ENCODE measurements at regions not wholly inside any gene's neighbourhood (a gene's known extent, or its start where the extent isn't known, plus 50 kb on each side); places are given as distances from the start of the nearest gene placed in this dataset.

- Histone ChIP-seq H2AK5ac (ENCODE audit: low read length, severe bottlenecking) (no peak overlapping the region), H3K9me3 (ENCODE audit: control insufficient read depth, low read length) (peaks cover 16% of the 10 kb centered on the region), H2BK12ac (ENCODE audit: low read length in 2 of 2) (no peak overlapping the region), H3K23ac (ENCODE audit: low read length in 2 of 2) (no peak overlapping the region), H3K27me3 (ENCODE audit: control insufficient read depth in 1 of 2, insufficient read depth in 1 of 2, low read length in 2 of 2) (no peaks in the 10 kb centered on the region), H2AFZ (ENCODE audit: low read depth, low read length) (no peak overlapping the region), H3K27ac (ENCODE audit: low read length, poor library complexity, severe bottlenecking) (no peak overlapping the region), H2BK5ac (ENCODE audit: low read depth, low read length, poor library complexity, severe bottlenecking) (no peak overlapping the region), H4K91ac (ENCODE audit: low read length) (no peak overlapping the region), H3K36me3 (ENCODE audit: control insufficient read depth in 1 of 2, insufficient read depth in 2 of 2, low read depth in 1 of 2, low read length in 2 of 2) (no peaks in the 10 kb centered on the region), H3K14ac (ENCODE audit: low read length in 2 of 2) (no peak overlapping the region), H3K4me1 (ENCODE audit: control insufficient read depth, insufficient read depth, low read depth, low read length) (no peaks in the 10 kb centered on the region), H2BK120ac (ENCODE audit: low read depth, low read length) (no peak overlapping the region), H3K4me3 (ENCODE audit: insufficient read depth in 1 of 2, low read depth in 1 of 2, low read length in 2 of 2) (no peak overlapping the region), H3K4me2 (ENCODE audit: low read length, poor library complexity, severe bottlenecking) (no peak overlapping the region), H3K9ac (ENCODE audit: low read length) (no peak overlapping the region), H3K18ac (ENCODE audit: low read depth in 1 of 2, low read length in 2 of 2) (no peak overlapping the region), H4K8ac (ENCODE audit: low read length) (no peak overlapping the region), H3K4ac (ENCODE audit: low read depth in 1 of 2, low read length in 2 of 2) (no peak overlapping the region), H2BK15ac (ENCODE audit: low read depth, poor library complexity, severe bottlenecking) (no peak overlapping the region), H3K79me1 (replicated peaks; ENCODE audit: low read length, poor library complexity, severe bottlenecking) (no peaks in the 10 kb centered on the region)
- no peak for DNase-seq
- WGBS, result 96% methylated on average over 4 of the region's 4 CpGs
Measured at GRCh38 chr4:173777421-173777820, 247.4 kb upstream of the HAND2 start.

DNA sequence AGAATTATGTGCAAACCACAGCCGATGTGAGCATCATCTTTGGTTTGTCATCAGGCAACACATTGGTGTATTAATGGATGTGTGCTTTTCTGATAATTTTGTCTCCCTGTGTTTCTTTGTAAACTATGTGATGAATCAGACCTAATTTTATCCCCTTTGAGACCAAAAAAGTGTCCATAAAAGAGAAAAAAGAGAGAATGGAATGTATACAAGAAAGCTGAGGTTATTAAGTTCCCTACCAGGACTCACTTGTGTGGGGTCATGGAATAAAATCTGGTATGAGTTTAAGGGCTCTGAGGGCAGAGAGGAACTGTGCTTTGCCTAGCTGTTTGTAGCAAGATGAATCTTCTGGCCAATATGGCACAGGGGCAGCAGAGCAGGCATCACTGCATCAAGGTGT, 239.5 kb upstream of the HAND2 start:
- H3K9ac ChIP-seq (ENCODE audit: low read length), result no peak overlapping the region
- H3K4me3 ChIP-seq (ENCODE audit: insufficient read depth in 1 of 2, low read depth in 1 of 2, low read length in 2 of 2), result no peak overlapping the region
- H3K14ac ChIP-seq (ENCODE audit: low read length in 2 of 2), result no peak overlapping the region
- H3K79me1 ChIP-seq (replicated peaks; ENCODE audit: low read length, poor library complexity, severe bottlenecking), result no peaks in the 10 kb centered on the region
- peak overlapping the region in 1 of 2 experiments; percentile 20 for H2BK12ac ChIP-seq (ENCODE audit: low read length in 2 of 2)
- no peaks in the 10 kb centered on the region for H3K27me3 ChIP-seq (ENCODE audit: control insufficient read depth in 1 of 2, insufficient read depth in 1 of 2, low read length in 2 of 2)
- H2BK120ac ChIP-seq (ENCODE audit: low read depth, low read length), result no peak overlapping the region
- WGBS, result 33% methylated on average over 1 of the region's 1 CpG
- H4K91ac ChIP-seq (ENCODE audit: low read length), result no peak overlapping the region
- H3K36me3 ChIP-seq (ENCODE audit: control insufficient read depth in 1 of 2, insufficient read depth in 2 of 2, low read depth in 1 of 2, low read length in 2 of 2), result no peaks in the 10 kb centered on the region
- H3K27ac ChIP-seq (ENCODE audit: low read length, poor library complexity, severe bottlenecking), result no peak overlapping the region
- H4K8ac ChIP-seq (ENCODE audit: low read length), result no peak overlapping the region
- no peak overlapping the region for H2AK5ac ChIP-seq (ENCODE audit: low read length, severe bottlenecking)
- peak overlapping the region in 1 of 2 experiments; percentile 48 for H3K18ac ChIP-seq (ENCODE audit: low read depth in 1 of 2, low read length in 2 of 2)
- H3K4me2 ChIP-seq (ENCODE audit: low read length, poor library complexity, severe bottlenecking), result no peak overlapping the region
- H3K4ac ChIP-seq (ENCODE audit: low read depth in 1 of 2, low read length in 2 of 2), result peak overlapping the region in 1 of 2 experiments; percentile 81
- DNase-seq, result peak; percentile 33
- no peak overlapping the region for H2BK15ac ChIP-seq (ENCODE audit: low read depth, poor library complexity, severe bottlenecking)
- H3K9me3 ChIP-seq (ENCODE audit: control insufficient read depth, low read length), result no peaks in the 10 kb centered on the region
- no peak overlapping the region for H2AFZ ChIP-seq (ENCODE audit: low read depth, low read length)
- H3K4me1 ChIP-seq (ENCODE audit: control insufficient read depth, insufficient read depth, low read depth, low read length), result no peaks in the 10 kb centered on the region
- no peak overlapping the region for H3K23ac ChIP-seq (ENCODE audit: low read length in 2 of 2)
- H2BK5ac ChIP-seq (ENCODE audit: low read depth, low read length, poor library complexity, severe bottlenecking), result no peak overlapping the region

- Histone ChIP-seq H3K27ac (ENCODE audit: low read length, poor library complexity, severe bottlenecking) (no peak overlapping the region), H3K23ac (ENCODE audit: low read length in 2 of 2) (no peak overlapping the region), H4K91ac (ENCODE audit: low read length) (no peak overlapping the region), H2BK5ac (ENCODE audit: low read depth, low read length, poor library complexity, severe bottlenecking) (no peak overlapping the region), H4K8ac (ENCODE audit: low read length) (no peak overlapping the region), H3K18ac (ENCODE audit: low read depth in 1 of 2, low read length in 2 of 2) (no peak overlapping the region), H2AK5ac (ENCODE audit: low read length, severe bottlenecking) (no peak overlapping the region), H3K4ac (ENCODE audit: low read depth in 1 of 2, low read length in 2 of 2) (no peak overlapping the region), H3K4me2 (ENCODE audit: low read length, poor library complexity, severe bottlenecking) (no peak overlapping the region), H3K36me3 (ENCODE audit: control insufficient read depth in 1 of 2, insufficient read depth in 2 of 2, low read depth in 1 of 2, low read length in 2 of 2) (no peaks in the 10 kb centered on the region), H3K9ac (ENCODE audit: low read length) (no peak overlapping the region), H3K4me3 (ENCODE audit: insufficient read depth in 1 of 2, low read depth in 1 of 2, low read length in 2 of 2) (no peak overlapping the region), H2BK12ac (ENCODE audit: low read length in 2 of 2) (no peak overlapping the region), H2BK120ac (ENCODE audit: low read depth, low read length) (no peak overlapping the region), H2BK15ac (ENCODE audit: low read depth, poor library complexity, severe bottlenecking) (no peak overlapping the region), H3K14ac (ENCODE audit: low read length in 2 of 2) (no peak overlapping the region), H3K27me3 (ENCODE audit: control insufficient read depth in 1 of 2, insufficient read depth in 1 of 2, low read length in 2 of 2) (no peaks in the 10 kb centered on the region), H2AFZ (ENCODE audit: low read depth, low read length) (no peak overlapping the region), H3K4me1 (ENCODE audit: control insufficient read depth, insufficient read depth, low read depth, low read length) (no peaks in the 10 kb centered on the region), H3K79me1 (replicated peaks; ENCODE audit: low read length, poor library complexity, severe bottlenecking) (no peaks in the 10 kb centered on the region), H3K9me3 (ENCODE audit: control insufficient read depth, low read length) (no peaks in the 10 kb centered on the region)
- WGBS, result over 99% methylated on average over 5 of the region's 5 CpGs
- DNase-seq, result no peak
Measured at GRCh38 chr4:173767650-173768049, 237.6 kb upstream of the HAND2 start.

DNA sequence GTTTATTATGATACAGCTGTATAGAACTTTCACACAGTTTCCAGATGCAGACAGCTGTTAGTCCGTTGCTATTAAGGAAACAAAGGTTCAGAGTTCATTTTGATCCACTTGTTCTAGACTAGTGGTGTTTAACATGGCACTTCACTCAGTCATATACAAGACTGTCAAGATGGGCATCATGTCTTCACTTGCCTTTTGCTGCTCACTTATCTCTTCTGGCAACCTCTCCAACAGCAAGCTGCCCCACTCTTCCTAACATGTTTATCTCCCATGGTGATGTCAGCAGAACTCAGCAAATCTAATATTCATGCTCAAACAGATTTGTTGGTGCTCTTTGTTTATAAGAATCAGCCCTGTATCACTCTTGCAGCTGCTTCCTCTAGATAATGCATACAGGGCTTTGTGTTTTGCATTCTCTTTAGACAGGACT, 236.2 kb upstream of the HAND2 start:
- H2AK5ac ChIP-seq (ENCODE audit: low read length, severe bottlenecking), result no peak overlapping the region
- H3K23ac ChIP-seq (ENCODE audit: low read length in 2 of 2), result no peak overlapping the region
- no peak overlapping the region for H3K9ac ChIP-seq (ENCODE audit: low read length)
- no peaks in the 10 kb centered on the region for H3K79me1 ChIP-seq (replicated peaks; ENCODE audit: low read length, poor library complexity, severe bottlenecking)
- H2BK15ac ChIP-seq (ENCODE audit: low read depth, poor library complexity, severe bottlenecking), result no peak overlapping the region
- H3K18ac ChIP-seq (ENCODE audit: low read depth in 1 of 2, low read length in 2 of 2), result no peak overlapping the region
- WGBS, result 27% methylated on average over 1 of the region's 1 CpG
- no peak overlapping the region for H2BK5ac ChIP-seq (ENCODE audit: low read depth, low read length, poor library complexity, severe bottlenecking)
- no peak overlapping the region for H2AFZ ChIP-seq (ENCODE audit: low read depth, low read length)
- no peak overlapping the region for H2BK120ac ChIP-seq (ENCODE audit: low read depth, low read length)
- no peaks in the 10 kb centered on the region for H3K36me3 ChIP-seq (ENCODE audit: control insufficient read depth in 1 of 2, insufficient read depth in 2 of 2, low read depth in 1 of 2, low read length in 2 of 2)
- no peak overlapping the region for H3K27ac ChIP-seq (ENCODE audit: low read length, poor library complexity, severe bottlenecking)
- no peak overlapping the region for H4K8ac ChIP-seq (ENCODE audit: low read length)
- no peak overlapping the region for H4K91ac ChIP-seq (ENCODE audit: low read length)
- no peaks in the 10 kb centered on the region for H3K9me3 ChIP-seq (ENCODE audit: control insufficient read depth, low read length)
- H3K4me2 ChIP-seq (ENCODE audit: low read length, poor library complexity, severe bottlenecking), result no peak overlapping the region
- H2BK12ac ChIP-seq (ENCODE audit: low read length in 2 of 2), result no peak overlapping the region
- no peaks in the 10 kb centered on the region for H3K27me3 ChIP-seq (ENCODE audit: control insufficient read depth in 1 of 2, insufficient read depth in 1 of 2, low read length in 2 of 2)
- DNase-seq, result peak; percentile 64
- no peak overlapping the region for H3K14ac ChIP-seq (ENCODE audit: low read length in 2 of 2)
- H3K4ac ChIP-seq (ENCODE audit: low read depth in 1 of 2, low read length in 2 of 2), result no peak overlapping the region
- no peak overlapping the region for H3K4me3 ChIP-seq (ENCODE audit: insufficient read depth in 1 of 2, low read depth in 1 of 2, low read length in 2 of 2)
- H3K4me1 ChIP-seq (ENCODE audit: control insufficient read depth, insufficient read depth, low read depth, low read length), result no peaks in the 10 kb centered on the region

All from mesenchymal stem cell (in vitro differentiated cells and primary cell).